ENCODE measurements at regions not wholly inside any gene's neighbourhood (a gene's known extent, or its start where the extent isn't known, plus 50 kb on each side); places are given as distances from the start of the nearest gene placed in this dataset.

- Histone ChIP-seq H3K4me3 (ENCODE audit: low read length, poor library complexity, severe bottlenecking) (no peak overlapping the region), H3K9me3 (ENCODE audit: insufficient read depth, low read depth, low read length) (no peaks in the 10 kb centered on the region), H3K4me1 (ENCODE audit: insufficient read depth, low read length, poor library complexity, severe bottlenecking) (no peaks in the 10 kb centered on the region), H3K4me2 (ENCODE audit: low read depth, low read length, poor library complexity, severe bottlenecking) (no peak overlapping the region), H3F3A (ENCODE audit: low read depth) (no peaks in the 10 kb centered on the region), H3K9me2 (replicated peaks; ENCODE audit: low read depth, low read length) (no peaks in the 10 kb centered on the region), H3K27me3 (ENCODE audit: insufficient read depth, low read length, poor library complexity, severe bottlenecking) (no peaks in the 10 kb centered on the region), H4K20me1 (ENCODE audit: insufficient read depth, low read length, poor library complexity, severe bottlenecking) (no peaks in the 10 kb centered on the region), H2AFZ (ENCODE audit: low read length) (no peak overlapping the region), H3K9ac (ENCODE audit: low read depth, low read length, poor library complexity, severe bottlenecking) (no peak overlapping the region), H3K79me2 (ENCODE audit: insufficient read depth, low read length) (no peaks in the 10 kb centered on the region), H3K36me3 (ENCODE audit: insufficient read depth, low read length) (no peaks in the 10 kb centered on the region)
- TF ChIP-seq EZH2phosphoT487 (IDR thresholded peaks at IDR 0.05; ENCODE audit: borderline replicate concordance), result no peak
- TF ChIP-seq CTCF (conservative IDR thresholded peaks at IDR 0.05; ENCODE audit: low read length), result no peak
Observed at GRCh38 chr12:20030826-20031225, 337.5 kb upstream of the PDE3A start.

GRCh38 chr12:20039562-20039961 lies 328.8 kb upstream of the PDE3A start:
- no peaks in the 10 kb centered on the region for H3F3A ChIP-seq (ENCODE audit: low read depth)
- no peaks in the 10 kb centered on the region for H3K36me3 ChIP-seq (ENCODE audit: insufficient read depth, low read length)
- H3K9ac ChIP-seq (ENCODE audit: low read depth, low read length, poor library complexity, severe bottlenecking), result no peak overlapping the region
- H3K4me2 ChIP-seq (ENCODE audit: low read depth, low read length, poor library complexity, severe bottlenecking), result no peak overlapping the region
- H4K20me1 ChIP-seq (ENCODE audit: insufficient read depth, low read length, poor library complexity, severe bottlenecking), result no peaks in the 10 kb centered on the region
- no peaks in the 10 kb centered on the region for H3K9me3 ChIP-seq (ENCODE audit: insufficient read depth, low read depth, low read length)
- H3K79me2 ChIP-seq (ENCODE audit: insufficient read depth, low read length), result no peaks in the 10 kb centered on the region
- H3K27me3 ChIP-seq (ENCODE audit: insufficient read depth, low read length, poor library complexity, severe bottlenecking), result no peaks in the 10 kb centered on the region
- no peaks in the 10 kb centered on the region for H3K4me1 ChIP-seq (ENCODE audit: insufficient read depth, low read length, poor library complexity, severe bottlenecking)
- no peaks in the 10 kb centered on the region for H3K9me2 ChIP-seq (replicated peaks; ENCODE audit: low read depth, low read length)
- TF ChIP-seq CTCF (conservative IDR thresholded peaks at IDR 0.05; ENCODE audit: low read length), result no peak
- H3K4me3 ChIP-seq (ENCODE audit: low read length, poor library complexity, severe bottlenecking), result no peak overlapping the region
- no peak overlapping the region for H2AFZ ChIP-seq (ENCODE audit: low read length)

- Histone ChIP-seq H3K9me3 (ENCODE audit: insufficient read depth, low read depth, low read length) (no peaks in the 10 kb centered on the region), H2AFZ (ENCODE audit: low read length) (no peak overlapping the region), H4K20me1 (ENCODE audit: insufficient read depth, low read length, poor library complexity, severe bottlenecking) (no peaks in the 10 kb centered on the region), H3K9ac (ENCODE audit: low read depth, low read length, poor library complexity, severe bottlenecking) (no peak overlapping the region), H3K4me2 (ENCODE audit: low read depth, low read length, poor library complexity, severe bottlenecking) (no peak overlapping the region), H3F3A (ENCODE audit: low read depth) (no peaks in the 10 kb centered on the region), H3K79me2 (ENCODE audit: insufficient read depth, low read length) (no peaks in the 10 kb centered on the region), H3K4me1 (ENCODE audit: insufficient read depth, low read length, poor library complexity, severe bottlenecking) (no peaks in the 10 kb centered on the region), H3K36me3 (ENCODE audit: insufficient read depth, low read length) (no peaks in the 10 kb centered on the region), H3K9me2 (replicated peaks; ENCODE audit: low read depth, low read length) (no peaks in the 10 kb centered on the region), H3K4me3 (ENCODE audit: low read length, poor library complexity, severe bottlenecking) (no peak overlapping the region), H3K27me3 (ENCODE audit: insufficient read depth, low read length, poor library complexity, severe bottlenecking) (no peaks in the 10 kb centered on the region)
- no peak for TF ChIP-seq EZH2phosphoT487 (IDR thresholded peaks at IDR 0.05; ENCODE audit: borderline replicate concordance)
Observed at GRCh38 chr12:20040184-20040583, 328.2 kb upstream of the PDE3A start.

- H3F3A ChIP-seq (ENCODE audit: low read depth), result no peaks in the 10 kb centered on the region
- H2AFZ ChIP-seq (ENCODE audit: low read length), result no peak overlapping the region
- no peaks in the 10 kb centered on the region for H3K79me2 ChIP-seq (ENCODE audit: insufficient read depth, low read length)
Observed at GRCh38 chr12:20040831-20041230, 327.5 kb upstream of the PDE3A start.

More at GRCh38 chr12:20040831-20041230, 327.5 kb upstream of the PDE3A start:
- H3K9me2 ChIP-seq (replicated peaks; ENCODE audit: low read depth, low read length), result no peaks in the 10 kb centered on the region
- no peak for TF ChIP-seq EZH2phosphoT487 (IDR thresholded peaks at IDR 0.05; ENCODE audit: borderline replicate concordance)
- TF ChIP-seq CTCF (conservative IDR thresholded peaks at IDR 0.05; ENCODE audit: low read length), result no peak
- no peak overlapping the region for H3K4me2 ChIP-seq (ENCODE audit: low read depth, low read length, poor library complexity, severe bottlenecking)
- H3K27me3 ChIP-seq (ENCODE audit: insufficient read depth, low read length, poor library complexity, severe bottlenecking), result no peaks in the 10 kb centered on the region
- no peaks in the 10 kb centered on the region for H4K20me1 ChIP-seq (ENCODE audit: insufficient read depth, low read length, poor library complexity, severe bottlenecking)
- no peaks in the 10 kb centered on the region for H3K36me3 ChIP-seq (ENCODE audit: insufficient read depth, low read length)
- H3K9ac ChIP-seq (ENCODE audit: low read depth, low read length, poor library complexity, severe bottlenecking), result no peak overlapping the region
- H3K4me1 ChIP-seq (ENCODE audit: insufficient read depth, low read length, poor library complexity, severe bottlenecking), result no peaks in the 10 kb centered on the region
- no peaks in the 10 kb centered on the region for H3K9me3 ChIP-seq (ENCODE audit: insufficient read depth, low read depth, low read length)
- H3K4me3 ChIP-seq (ENCODE audit: low read length, poor library complexity, severe bottlenecking), result no peak overlapping the region
